Spleen (tissue), 7 donors: ENCODE measurements at regions not wholly inside any gene's neighbourhood (a gene's known extent, or its start where the extent isn't known, plus 50 kb on each side); places are given as distances from the start of the nearest gene placed in this dataset.

Source experiments
- POLR2A ChIP-seq, 3 donors: fragments of 450-650 bp; IDR thresholded peaks; one replicate each; pipeline ENCODE4 v1.5.1; 2017; ENCODE audit warnings: antibody characterized with exemption in 3 of 3, mild to moderate bottlenecking in 1 of 3
- TF ChIP-seq, protein P1 (sequence below), 11 experiments: fragments of 200-600 bp in 7 of 11; fragments of 450-650 bp in 4 of 11; sonication (generic) in 4 of 11; IDR thresholded peaks in 8 of 11; conservative IDR thresholded peaks in 3 of 11; 1 replicate in 7 of 11; 2 replicates in 4 of 11; pipeline versions ENCODE4 v1.4.0 to v1.8.0; 2016 to 2021; ENCODE audit warnings: antibody characterized with exemption in 11 of 11, inconsistent platforms in 4 of 11, mild to moderate bottlenecking in 1 of 11
- donor health status: DM: no; HTN: no; CAD: no; lungs with moderate emphysema.
- donor health status: DM: no; HTN: no; CAD: no.
- donor health status: DM: no; HTN: no; CAD: no.

DNA sequence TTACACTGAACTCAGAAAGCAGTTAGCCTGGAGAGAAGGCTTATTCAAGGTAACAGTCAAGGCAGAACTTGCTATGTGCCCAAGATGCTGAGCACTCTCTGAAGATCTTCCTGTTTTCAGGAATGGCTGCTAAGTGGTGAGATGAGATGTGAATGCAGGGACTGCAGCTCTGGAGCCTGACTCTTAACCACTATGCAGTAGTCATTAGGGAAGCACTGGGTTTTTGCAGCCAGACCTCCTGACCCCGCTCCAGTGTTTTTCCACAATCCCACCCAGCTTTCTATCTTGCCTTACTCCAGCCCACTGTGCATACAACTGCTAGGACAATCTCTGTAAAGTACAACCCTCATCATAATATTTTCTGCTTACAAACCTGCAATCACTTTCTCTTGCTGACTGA, 95.2 kb upstream of the LNX1 start:
- TF ChIP-seq, protein P1, sequence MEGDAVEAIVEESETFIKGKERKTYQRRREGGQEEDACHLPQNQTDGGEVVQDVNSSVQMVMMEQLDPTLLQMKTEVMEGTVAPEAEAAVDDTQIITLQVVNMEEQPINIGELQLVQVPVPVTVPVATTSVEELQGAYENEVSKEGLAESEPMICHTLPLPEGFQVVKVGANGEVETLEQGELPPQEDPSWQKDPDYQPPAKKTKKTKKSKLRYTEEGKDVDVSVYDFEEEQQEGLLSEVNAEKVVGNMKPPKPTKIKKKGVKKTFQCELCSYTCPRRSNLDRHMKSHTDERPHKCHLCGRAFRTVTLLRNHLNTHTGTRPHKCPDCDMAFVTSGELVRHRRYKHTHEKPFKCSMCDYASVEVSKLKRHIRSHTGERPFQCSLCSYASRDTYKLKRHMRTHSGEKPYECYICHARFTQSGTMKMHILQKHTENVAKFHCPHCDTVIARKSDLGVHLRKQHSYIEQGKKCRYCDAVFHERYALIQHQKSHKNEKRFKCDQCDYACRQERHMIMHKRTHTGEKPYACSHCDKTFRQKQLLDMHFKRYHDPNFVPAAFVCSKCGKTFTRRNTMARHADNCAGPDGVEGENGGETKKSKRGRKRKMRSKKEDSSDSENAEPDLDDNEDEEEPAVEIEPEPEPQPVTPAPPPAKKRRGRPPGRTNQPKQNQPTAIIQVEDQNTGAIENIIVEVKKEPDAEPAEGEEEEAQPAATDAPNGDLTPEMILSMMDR (IDR thresholded peaks at IDR 0.05 in 8 of 11, conservative IDR thresholded peaks at IDR 0.05 in 3 of 11) = no peak
- TF ChIP-seq POLR2A (IDR thresholded peaks at IDR 0.05) = no peak
